Pulmonary artery endothelial cell (primary cell): ENCODE measurements at regions not wholly inside any gene's neighbourhood (a gene's known extent, or its start where the extent isn't known, plus 50 kb on each side); places are given as distances from the start of the nearest gene placed in this dataset.
"Not testable (repeated sequence)": the region's sequence is repeated elsewhere in the genome, so short reads cannot be mapped to it uniquely, and the experiment has no call there.

Experiments
- DNase-seq: peaks from one replicate; pipeline ENCODE4 v3.0.0-alpha.2; 2011; ENCODE audit warnings: low read depth, low spot score

DNA sequence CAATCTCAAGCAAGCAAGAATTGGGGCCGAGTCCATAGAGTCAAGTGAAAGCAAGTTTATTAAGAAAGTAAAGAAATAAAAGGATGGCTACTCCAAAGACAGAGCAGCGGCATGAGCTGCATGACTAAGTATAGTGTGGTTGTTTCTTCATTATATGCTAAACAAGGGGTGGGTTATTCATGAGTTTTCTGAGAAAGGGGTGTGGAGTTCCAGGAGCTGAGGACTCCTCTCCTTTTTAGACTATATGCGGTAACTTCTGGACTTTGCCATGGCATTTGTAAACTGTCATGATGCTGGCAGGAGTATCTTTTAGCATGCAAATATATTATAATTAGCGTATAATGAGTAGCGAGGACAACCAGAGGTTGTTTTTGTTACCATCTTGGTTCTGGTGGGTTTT lies 819.9 kb downstream of the KCNJ2 start:
- no peak for DNase-seq

DNA sequence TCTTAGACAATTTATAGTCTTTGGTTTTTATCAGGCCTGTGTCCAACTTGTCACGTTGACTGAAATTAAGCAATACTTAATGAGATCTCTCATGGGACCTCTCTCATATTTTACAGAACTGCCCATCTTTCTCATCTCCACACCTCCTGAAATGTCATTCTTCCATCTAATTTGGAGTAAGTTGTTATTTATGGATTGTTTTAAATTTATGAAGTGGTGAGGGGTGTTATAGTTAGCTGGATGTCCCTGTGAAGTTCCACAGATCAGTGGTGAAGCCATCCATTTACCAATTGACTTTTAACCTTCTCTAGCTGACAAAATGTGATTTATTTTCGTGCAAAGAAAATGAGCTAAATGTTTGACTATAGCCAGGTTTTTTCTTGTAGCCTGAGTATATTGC lies 824.9 kb downstream of the KCNJ2 start:
- no peak for DNase-seq

DNA sequence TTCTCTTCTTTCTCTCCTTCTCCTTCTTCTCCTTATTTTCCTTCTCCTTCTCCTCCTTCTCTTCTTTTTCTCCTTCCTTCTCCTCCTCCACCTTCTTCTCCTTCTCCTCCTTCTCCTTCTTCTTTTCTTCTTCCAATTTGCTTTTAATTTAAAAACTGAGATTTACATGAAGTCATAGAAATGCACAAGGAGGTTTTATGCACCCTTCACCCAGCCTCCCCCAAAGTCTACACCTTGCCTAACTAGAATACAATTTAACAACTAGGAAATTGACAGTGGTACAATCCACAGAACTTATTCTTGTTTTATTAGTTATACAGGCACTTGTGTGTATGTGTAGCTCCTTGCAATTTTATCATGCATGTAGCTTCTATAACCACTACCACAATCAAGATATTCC lies 826.7 kb downstream of the KCNJ2 start:
- DNase-seq, result no peak

DNA sequence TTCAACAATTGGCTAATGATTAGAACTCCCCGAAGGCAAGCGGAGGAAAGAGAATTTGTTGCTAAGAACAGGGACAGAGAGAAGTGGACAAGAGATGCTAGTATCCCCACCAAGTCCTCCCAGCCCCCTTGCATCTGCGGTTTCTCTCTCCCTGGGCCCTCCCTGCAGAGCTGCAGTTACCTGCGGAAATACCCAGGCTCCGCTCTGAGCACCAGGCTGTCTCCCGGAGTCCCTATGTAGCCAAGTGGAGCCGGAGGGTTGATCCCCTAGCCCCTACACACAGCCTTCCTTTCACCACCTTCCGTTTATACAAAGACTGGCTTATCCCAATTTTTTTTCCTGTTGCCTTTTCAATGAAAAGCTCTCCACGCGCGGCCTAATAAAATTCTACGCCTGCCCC lies 834.4 kb downstream of the KCNJ2 start:
- no peak for DNase-seq

DNA sequence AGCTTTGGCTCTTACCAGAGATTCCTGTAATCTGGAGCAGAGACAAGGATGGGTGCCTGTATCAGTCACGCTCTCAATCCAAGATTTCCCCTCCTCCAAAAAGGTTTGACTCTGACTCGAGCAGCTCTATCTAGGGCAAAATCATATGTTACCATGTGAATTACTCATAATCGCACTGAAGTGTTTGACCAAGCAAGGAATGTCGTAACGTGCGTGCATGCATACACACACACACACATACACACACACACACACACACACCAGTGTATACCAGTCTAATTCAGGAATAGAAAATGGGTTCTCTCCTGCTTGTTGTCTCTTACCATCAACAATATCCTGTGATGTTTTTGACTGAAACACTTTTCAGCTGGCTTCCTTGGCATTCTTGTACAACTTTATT lies 835.1 kb downstream of the KCNJ2 start:
- no peak for DNase-seq

DNA sequence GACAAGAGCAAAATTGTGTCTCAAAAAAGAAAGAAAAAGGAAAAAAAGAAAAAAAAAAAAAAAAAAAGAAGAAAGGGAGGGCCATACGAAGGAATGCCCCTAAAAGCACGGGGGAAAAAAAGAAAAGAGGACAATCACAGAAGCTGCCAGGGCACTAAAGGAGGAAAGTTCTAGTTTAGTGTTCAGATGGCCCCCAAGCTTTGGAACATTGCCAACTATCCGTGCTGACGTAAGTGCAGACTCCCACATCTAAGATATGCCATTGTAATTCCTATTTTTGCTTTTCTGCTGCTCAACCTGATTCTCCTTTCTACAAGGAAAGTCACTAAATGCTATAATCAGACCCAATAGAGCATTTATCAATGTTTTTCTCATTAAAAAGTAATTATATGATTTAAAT lies 842.1 kb downstream of the KCNJ2 start:
- no peak for DNase-seq

DNA sequence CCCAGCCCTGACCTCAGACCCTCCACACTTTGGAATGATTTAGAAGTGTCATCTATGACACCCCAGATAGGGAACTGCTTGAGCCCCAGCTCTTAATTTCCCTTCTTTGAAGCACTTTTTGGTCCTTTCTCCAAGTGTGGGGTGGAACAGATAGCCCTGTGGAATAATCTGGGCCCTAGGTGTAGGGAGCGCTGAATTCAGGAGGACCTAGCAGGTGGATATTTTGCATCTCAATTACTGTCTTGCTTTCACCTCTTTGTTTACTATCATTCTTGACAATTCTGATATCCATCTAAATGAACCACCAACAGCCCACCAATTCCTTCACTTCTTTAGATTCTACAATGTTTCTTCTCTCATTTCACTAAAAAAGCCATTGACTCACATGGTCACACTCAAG lies 850.4 kb downstream of the KCNJ2 start:
- DNase-seq, result no peak

DNA sequence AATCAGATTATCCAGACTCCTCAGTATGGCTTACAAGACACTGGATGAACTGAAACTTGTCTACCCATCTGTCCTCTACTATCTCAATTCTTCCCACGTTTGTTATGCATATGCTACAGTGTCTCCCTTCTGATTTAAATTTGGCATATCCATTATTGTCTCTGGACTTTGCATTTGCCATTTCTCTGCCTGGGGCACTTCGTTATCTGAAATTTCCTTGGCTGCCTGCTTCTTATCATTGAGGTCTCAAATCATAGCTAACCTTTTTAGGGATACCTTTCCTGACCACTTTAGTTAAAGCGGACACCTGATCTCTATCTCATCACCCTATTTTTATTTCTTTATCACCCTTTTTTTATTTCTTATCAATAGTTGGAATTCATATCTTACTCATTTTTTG lies 853.4 kb downstream of the KCNJ2 start:
- no peak for DNase-seq

DNA sequence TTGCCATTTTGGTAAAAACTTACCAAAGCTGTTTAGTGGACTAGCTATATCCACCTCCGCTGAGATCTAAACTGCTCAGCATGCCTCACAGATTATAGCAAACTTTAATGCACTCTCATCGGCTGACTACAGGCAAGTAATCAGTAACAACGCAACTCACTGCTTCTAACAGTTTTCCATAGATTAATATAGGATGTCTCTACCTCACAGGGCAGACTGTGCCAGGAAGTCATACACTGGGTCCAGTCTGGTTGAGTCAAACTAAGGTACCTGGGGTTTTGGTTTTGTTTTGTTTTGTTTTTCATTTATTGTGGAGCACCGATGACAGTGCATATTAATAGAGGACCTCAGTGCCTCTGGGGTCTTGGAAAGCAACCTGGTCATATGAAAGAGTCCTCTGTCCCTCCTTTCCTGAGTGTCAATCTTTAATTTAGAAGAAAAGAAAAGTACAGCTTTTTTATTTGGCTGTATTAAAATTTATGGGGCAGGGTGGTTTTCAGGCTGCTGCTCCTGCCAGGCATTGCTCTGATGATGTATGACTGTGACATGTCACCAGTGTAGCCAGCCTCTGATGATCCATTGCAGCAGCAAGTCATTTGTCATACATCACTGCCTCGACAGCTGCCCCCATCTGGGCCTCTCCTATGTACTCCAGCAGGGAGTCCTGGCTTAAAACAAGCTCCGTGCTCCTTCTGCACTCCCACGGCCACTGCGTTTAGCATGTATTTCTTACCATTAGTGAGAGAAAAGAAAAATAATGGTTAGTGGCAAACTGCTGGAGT lies 854.1 kb downstream of the KCNJ2 start:
- DNase-seq, result no peak

DNA sequence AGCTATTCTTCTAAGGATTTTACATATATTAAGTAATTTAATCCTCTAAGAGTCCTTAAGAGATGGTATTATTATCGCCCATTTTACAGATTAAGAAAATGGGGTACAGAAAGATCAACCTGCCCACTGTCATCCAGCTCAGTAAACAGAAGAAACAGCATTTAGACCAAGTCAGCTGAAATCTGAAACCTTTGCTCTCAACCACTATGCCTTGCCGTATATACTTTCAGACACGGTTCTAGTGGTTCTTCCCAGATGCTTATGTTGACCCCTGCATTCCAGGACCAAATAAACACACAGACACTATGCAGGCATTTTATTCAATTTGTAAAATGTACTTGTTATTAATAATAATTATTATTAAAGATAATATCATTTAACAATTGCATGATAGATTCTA lies 854.8 kb downstream of the KCNJ2 start:
- no peak for DNase-seq

DNA sequence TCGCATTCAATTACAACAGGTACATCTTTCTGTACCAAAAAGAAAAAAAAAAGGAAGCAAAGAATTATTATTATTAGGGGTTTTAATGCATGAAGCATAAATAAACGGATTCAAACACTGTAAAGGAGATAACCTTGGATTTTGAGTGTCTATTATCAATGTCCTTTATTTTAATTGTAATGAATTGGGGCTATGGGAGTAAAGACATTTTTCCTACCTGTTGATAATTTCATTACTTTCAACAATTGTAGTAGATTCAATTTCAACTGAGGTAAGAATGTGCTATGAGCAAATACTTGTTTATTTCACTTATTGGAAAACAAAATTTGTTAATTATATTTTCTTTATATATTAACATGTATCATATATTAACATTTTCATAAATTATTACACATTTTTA lies 855.6 kb downstream of the KCNJ2 start:
- DNase-seq, result no peak

DNA sequence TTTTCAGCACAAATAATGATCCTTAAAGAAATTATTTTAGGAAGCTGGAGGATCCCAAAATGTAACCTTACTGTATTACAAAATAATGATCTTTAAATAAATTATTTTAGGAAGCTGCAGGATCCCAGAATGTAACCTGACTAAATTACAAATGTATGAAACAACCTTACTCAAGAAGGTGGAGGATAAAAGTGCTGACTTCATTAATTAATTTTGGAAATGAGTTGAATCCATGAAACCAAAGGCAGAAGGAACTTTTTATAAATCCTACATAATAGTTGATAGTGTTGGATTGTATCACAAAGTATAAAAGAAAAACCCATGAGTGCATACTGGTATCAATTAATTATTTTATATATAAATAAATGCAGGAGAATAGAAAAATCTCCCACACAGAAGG lies 859.9 kb downstream of the KCNJ2 start:
- no peak for DNase-seq

DNA sequence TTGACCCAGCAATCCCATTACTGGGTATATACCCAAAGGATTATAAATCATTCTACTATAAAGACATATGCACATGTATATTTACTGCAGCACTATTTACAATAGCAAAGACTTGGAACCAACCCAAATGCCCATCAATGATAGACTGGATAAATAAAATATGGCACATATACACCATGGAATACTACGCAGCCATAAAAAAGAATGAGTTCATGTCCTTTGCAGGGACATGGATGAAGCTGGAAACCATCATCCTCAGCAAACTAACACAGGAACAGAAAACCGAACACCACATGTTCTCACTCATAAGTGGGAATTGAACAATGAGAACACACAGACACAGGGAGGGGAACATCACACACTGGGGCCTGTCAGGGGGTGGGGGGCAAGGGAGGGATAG lies 862.0 kb downstream of the KCNJ2 start:
- not testable (repeated sequence) for DNase-seq

DNA sequence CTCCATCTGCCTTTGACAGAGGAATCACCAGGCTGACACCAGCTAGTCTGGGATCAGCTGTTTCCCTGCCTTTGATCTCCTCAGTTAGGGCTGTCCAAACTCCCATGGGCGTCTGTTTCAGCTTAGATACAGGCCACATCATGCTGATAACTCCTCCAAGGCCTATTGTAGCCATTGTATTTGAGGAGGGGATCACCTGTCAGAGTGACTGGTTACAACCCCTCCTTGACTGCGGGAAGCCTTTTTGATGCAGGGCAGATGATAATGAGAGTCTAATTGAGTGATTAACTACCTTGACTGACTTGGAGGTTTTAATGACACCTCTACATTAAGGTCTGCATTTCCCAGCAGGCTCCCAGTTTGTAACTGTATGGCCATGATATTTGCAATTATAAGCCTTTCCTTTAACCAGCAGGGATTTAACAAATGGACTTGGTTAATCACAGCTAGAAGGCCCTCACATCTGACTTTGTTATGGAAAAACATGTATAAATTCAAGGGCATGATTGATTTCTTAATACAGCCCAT lies 863.5 kb downstream of the KCNJ2 start:
- DNase-seq, result no peak

DNA sequence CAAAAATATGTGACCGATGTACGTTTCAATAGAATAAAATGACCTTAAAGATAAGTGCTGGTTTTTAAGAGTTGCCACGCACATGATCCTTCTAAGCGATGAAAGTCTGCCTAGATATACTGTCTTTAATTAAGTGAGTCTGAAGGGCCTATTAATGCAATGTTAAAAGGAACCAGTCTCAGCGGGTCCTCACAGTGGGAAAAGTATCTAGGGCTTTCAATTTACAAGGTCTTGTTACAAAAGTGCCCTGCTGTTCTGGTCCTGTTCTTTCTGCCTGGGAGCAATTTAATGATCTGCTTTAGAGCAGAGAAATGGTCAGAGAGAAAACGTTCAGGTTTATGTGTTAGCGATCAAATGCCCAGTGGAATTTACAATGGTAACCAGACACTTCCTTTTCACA lies 864.0 kb downstream of the KCNJ2 start:
- no peak for DNase-seq

DNA sequence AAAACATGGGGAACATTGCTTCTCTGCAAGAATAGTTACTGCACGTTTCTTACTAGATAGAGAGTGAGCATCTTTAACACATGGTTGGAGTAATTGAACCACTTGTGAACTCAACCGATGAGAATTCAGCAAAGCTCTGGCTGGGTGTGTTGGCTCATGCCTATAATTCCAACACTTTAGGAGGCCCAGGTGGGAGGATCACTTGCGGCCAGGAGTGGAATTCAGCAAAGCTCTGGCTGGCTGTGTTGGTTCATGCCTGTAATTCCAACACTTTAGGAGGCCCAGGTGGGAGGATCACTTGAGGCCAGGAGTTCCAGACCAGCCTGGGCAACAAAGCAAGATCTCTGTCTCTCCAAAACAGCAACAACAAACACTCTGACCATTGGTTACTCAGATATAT lies 865.9 kb downstream of the KCNJ2 start:
- DNase-seq, result no peak

DNA sequence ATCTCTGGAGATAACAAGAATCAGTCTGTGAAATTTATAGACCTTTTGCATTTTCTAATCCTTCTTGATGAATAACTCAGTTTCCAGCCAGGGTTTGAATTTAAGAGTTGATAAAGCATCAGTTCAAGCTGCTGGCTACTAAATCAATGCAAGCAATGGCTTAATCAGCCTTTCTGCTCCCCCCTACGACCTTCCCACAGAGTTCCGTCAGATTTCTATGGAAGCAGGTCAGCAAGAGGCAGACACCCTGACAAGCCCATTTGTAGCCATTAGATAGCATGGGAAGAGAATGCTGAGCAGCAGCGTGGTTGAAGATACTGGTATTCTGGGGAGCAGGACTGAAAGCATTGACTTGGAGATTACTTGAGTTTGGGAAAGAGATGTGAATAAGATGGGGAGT lies 868.1 kb downstream of the KCNJ2 start:
- DNase-seq, result no peak

DNA sequence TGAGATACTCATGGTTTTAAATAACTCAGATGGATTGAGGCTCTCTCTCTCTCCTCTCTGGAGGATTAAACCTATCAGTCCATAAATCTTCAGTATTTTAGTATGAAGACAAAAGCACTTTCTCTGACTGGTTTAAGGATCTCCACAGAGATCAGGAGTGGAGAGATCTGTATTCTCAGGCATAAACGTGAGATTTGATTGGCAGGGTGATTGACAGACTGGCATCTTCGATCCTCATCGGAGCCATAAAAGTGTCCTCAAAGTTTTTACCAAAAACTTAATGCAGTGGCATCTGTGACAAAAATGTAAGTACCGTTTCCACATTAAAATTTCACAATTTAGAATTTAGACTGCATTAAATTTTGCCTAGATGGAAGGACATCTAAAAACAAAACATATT lies 870.1 kb downstream of the KCNJ2 start:
- no peak for DNase-seq

DNA sequence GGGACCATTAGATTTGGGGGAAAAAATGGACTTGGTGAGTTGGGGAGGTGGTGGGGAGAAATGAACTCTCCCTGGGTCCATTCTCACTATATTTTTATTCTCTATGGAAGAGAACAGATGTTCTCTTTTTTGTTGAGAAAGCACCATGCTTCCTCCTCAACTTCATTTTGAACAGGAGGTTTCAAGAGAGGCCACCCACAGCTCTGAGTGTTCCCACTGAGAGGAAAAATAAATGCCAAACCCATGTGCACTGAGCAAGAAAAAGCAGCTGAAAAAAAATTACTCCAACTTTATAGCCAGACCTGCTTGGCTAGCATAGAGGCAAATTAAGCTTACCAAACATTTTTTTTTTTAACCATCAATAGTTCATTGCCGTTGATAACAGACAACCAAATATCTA lies 883.6 kb downstream of the KCNJ2 start:
- no peak for DNase-seq

DNA sequence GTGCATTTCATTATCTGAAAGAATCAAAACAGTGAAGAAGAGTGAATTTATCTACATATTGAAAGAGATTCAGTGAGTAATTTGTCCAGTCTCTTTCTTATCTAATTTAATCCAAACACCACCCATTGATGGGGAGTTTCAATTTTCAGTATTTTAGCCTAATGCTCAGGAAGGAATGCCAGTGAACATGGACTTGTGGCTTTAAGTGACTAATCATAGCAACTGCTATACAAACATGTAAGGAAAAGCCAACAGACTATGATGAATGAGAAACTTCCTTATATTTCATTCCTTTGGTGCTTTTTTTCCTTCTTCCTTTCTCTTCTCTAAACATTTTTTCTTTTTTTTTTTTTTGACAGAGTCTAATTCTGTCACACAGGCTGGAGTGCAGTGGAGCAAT lies 885.8 kb downstream of the KCNJ2 start:
- DNase-seq, result no peak

DNA sequence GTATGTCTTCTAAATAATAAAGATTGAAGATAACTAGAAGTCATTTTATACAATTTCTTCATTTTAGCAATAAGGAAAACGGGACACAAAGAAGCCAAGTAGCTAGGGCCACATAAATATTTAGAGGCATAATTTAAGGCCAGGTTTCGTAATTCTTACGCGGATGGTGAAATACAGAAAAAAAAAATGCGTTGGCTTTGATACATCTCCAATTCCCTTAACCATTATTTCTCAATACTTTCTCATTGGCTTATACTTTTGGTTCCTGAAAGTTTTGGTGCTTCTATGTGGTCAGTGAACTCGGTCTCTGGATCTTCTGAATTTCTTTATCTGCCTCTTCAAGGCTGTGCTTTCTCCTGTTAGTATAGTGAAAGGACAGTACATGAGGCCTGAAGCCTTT lies 888.1 kb downstream of the KCNJ2 start:
- no peak for DNase-seq

DNA sequence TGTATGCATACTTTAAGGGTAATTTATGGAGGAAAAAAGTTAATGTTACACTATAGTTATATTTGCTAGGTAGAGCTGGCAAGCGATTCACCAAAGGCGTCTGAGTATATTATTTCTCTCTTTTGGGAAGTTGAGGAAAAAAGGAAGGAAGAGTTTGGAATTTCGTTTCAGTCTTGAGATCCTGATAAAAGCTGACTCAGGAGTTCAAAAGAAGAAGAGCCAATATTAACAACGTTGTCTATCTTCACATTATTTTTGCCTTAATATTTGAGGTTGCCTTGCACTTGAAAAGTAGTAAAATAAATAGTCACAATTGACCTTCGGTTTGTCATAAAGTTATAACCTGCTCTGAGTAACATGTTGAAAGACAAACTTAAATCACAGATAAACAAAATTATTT lies 888.6 kb downstream of the KCNJ2 start:
- DNase-seq, result no peak

DNA sequence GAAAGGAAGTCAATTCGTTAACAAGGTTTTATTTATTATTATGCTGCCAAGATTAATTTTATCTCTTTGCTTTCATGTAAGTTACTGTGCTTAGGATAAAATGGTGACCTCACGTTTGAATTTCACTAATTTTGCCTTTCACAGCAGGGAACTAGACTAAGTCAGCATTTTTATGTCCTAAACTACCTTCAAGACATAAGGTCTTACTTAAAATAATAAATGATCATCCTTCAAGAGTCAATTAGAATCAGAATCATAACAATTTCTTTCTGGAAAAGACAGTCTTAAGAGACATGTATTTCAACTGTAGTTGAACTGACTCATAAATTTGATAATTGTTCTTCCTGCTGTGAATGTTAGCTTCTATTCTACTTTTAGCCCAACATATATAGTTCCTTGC lies 893.8 kb downstream of the KCNJ2 start:
- no peak for DNase-seq

DNA sequence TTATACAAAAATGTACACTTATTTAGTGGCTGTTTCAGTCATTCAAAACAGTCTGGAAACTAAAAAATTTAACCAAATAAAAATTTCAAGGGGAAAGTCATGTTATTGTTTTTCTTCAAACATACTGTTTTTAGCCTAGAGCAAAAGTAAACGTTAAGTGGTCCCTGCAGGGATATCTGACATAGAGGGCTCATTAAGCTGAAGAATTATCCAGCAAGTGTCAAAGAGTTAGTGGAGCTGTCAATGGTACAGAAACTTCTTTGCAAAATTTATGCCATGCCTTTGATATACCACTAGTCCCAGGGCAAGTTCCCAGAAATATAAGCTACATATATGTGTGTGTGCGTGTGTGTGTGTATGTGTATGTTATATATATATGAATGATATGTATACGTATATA lies 894.2 kb downstream of the KCNJ2 start:
- DNase-seq, result no peak
